Naive thymus-derived CD8-positive, alpha-beta T cell (primary cell): ENCODE measurements at regions not wholly inside any gene's neighbourhood (a gene's known extent, or its start where the extent isn't known, plus 50 kb on each side); places are given as distances from the start of the nearest gene placed in this dataset.

ENCODE experiments used
- ATAC-seq, 2 donors: fragments of 150-1000 bp; cut with Tn5 transposase in 1 of 2; sonication (Bioruptor Pico), chemical (Tn5 transposase) in 1 of 2; 1 replicate in 1 of 2; 2 replicates in 1 of 2; pipeline ENCODE4 v1.10.0; 2021; ENCODE audit warnings: mild to moderate bottlenecking in 2 of 2, moderate library complexity in 2 of 2
- POLR2A ChIA-PET: fragments of 350-600 bp; sonication (Branson Sonifier 250); formaldehyde crosslinking; loops from one replicate; lab custom pipeline; 2021; ENCODE audit warnings: antibody characterized with exemption; lab: Charles Lee
- DNase-seq, 10 donors: peaks; one replicate each; pipeline versions ENCODE4 v3.0.0 to v3.0.0-alpha.2; 2020 to 2022
- H3K27ac Mint-ChIP-seq, 10 donors: one replicate each; pipeline ENCODE4 v1.8.0; 2020 to 2022; ENCODE audit warnings: mild to moderate bottlenecking in 10 of 10, mixed read lengths in 10 of 10, moderate library complexity in 4 of 10, inconsistent platforms in 1 of 10
- H3K27me3 Mint-ChIP-seq, 5 donors: one replicate each; pipeline ENCODE4 v1.8.0; 2021 to 2022; ENCODE audit warnings: mixed read lengths in 5 of 5
- H3K36me3 Mint-ChIP-seq, 3 donors: one replicate each; pipeline ENCODE4 v1.8.0; 2020 to 2022; ENCODE audit warnings: mixed read lengths in 3 of 3, mild to moderate bottlenecking in 2 of 3, inconsistent platforms in 1 of 3
- H3K4me1 Mint-ChIP-seq, 4 donors: one replicate each; pipeline ENCODE4 v1.8.0; 2021 to 2022; ENCODE audit warnings: mixed read lengths in 4 of 4
- H3K4me3 Mint-ChIP-seq, 10 donors: one replicate each; pipeline ENCODE4 v1.8.0; 2020 to 2022; ENCODE audit warnings: mild to moderate bottlenecking in 10 of 10, mixed read lengths in 10 of 10, moderate library complexity in 6 of 10, inconsistent platforms in 1 of 10
- H3K9me3 Mint-ChIP-seq, 9 donors: one replicate each; pipeline ENCODE4 v1.8.0; 2020 to 2022; ENCODE audit warnings: mixed read lengths in 9 of 9, mild to moderate bottlenecking in 3 of 9, inconsistent platforms in 1 of 9, moderate library complexity in 1 of 9

DNA sequence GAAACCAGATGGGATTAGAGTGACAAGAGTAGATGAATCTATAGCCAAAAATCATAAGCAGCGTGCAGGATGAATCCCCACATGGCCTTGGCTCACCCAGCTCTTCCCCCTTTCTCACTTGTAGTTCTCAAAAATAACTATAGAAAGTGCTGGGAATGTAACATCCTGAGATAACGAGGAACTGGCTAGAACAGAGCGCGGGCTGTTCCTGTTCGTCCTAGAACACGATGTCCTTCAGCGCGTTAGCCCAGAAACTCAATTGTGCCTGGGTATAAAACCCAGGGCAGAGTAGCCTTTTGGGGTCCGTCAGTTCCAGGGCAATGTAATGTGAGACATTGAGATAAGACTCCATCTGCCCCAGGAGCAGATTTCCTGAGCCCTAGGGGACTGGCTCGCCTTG lies 326.2 kb downstream of the TSHZ3 start:
- Mint-ChIP-seq H3K4me3 (no peak overlapping the region), H3K27me3 (peaks cover 2 to 23% (median 15%) of the 10 kb centered on the region in 5 donors), H3K4me1 (no peaks in the 10 kb centered on the region), H3K27ac (no peak overlapping the region), H3K9me3 (peaks cover 6 to 20% (median 12%) of the 10 kb centered on the region in 9 donors), H3K36me3 (peaks cover 0 to 8% (median 0%) of the 10 kb centered on the region in 3 donors)
- ATAC-seq (no peak), DNase-seq (no peak)
- POLR2A ChIA-PET = no interaction called here

DNA sequence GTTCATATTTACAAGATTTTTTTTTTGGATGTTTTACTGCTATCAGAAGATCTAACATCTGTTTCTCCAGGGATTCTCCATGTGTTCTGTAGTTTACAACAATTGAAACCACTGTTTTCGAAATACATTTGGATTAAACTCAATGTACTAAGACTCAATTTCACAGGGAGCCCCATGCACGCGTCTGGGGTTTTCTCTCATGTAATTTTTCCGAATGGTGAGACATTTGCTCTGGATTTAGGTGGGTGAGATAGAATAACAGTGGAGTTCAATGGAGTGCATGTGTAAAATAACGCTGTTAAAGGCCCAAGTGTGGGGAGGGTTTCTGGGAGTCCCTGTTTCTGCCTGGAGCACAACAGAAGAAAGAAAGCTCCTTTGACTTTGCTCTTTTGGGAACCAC lies 330.3 kb downstream of the TSHZ3 start:
- H3K36me3 Mint-ChIP-seq = no peaks in the 10 kb centered on the region
- POLR2A ChIA-PET = no interaction called here
- ATAC-seq = no peak
- H3K9me3 Mint-ChIP-seq = peaks cover 0 to 11% (median 2%) of the 10 kb centered on the region in 9 donors
- peaks cover 0 to 24% (median 9%) of the 10 kb centered on the region in 5 donors for H3K27me3 Mint-ChIP-seq
- no peak for DNase-seq
- H3K4me3 Mint-ChIP-seq = no peak overlapping the region
- H3K27ac Mint-ChIP-seq = no peak overlapping the region
- peaks cover 0 to 2% (median 0%) of the 10 kb centered on the region in 4 donors for H3K4me1 Mint-ChIP-seq

DNA sequence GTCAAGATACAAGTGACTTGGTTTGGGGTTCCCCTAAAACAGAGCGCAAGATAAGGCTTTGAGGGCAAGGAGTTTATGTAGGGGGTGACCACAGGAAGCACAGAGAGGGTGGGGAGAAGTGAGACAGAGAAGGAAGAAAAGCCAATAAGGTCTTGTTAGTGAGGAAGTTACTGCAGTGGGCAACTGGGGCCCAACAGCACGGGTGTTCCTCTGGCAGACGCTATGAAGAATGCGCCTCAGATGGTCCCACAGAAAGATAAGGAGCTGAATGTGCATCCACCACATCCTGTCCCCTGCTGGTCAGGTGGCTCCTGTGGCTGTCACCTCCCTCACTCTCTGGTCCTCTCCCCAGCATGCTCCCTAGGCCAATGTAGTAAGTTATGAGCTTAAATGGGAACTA lies 333.5 kb downstream of the TSHZ3 start:
- peaks cover 0 to 27% (median 5%) of the 10 kb centered on the region in 5 donors for H3K27me3 Mint-ChIP-seq
- POLR2A ChIA-PET = no interaction called here
- no peak overlapping the region for H3K4me3 Mint-ChIP-seq
- H3K36me3 Mint-ChIP-seq = no peaks in the 10 kb centered on the region
- H3K4me1 Mint-ChIP-seq = peaks cover 0 to 2% (median 0%) of the 10 kb centered on the region in 4 donors
- H3K9me3 Mint-ChIP-seq = peaks cover 0 to 3% (median 0%) of the 10 kb centered on the region in 9 donors
- no peak overlapping the region for H3K27ac Mint-ChIP-seq
- ATAC-seq (no peak), DNase-seq (no peak)

DNA sequence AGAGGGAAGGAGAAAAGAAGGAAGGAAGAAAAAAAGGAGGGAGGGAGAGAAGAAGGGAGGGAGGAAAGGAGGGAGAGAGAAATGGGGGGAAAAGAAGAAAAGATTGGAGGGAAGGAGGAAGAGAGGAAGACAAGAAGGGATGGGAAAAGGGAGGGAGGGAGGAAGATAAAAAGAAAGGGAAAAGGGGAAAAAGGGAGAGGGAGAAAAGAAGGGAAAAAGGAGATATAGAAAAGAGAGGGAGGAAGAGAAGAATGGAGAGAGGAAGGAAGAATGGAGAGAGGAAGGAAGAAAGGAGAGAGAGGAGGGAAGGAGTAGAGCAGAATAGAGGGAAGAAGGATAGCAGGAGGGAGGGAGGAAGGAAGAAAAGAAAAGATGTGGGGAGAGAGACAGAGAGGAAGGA lies 334.6 kb downstream of the TSHZ3 start:
- ATAC-seq (no peak), DNase-seq (no peak)
- H3K9me3 Mint-ChIP-seq = peaks cover 0 to 5% (median 0%) of the 10 kb centered on the region in 9 donors
- H3K4me1 Mint-ChIP-seq = peaks cover 0 to 2% (median 0%) of the 10 kb centered on the region in 4 donors
- no peak overlapping the region for H3K4me3 Mint-ChIP-seq
- H3K36me3 Mint-ChIP-seq = no peaks in the 10 kb centered on the region
- POLR2A ChIA-PET = no interaction called here
- H3K27ac Mint-ChIP-seq = no peak overlapping the region
- peaks cover 0 to 20% (median 5%) of the 10 kb centered on the region in 5 donors for H3K27me3 Mint-ChIP-seq

DNA sequence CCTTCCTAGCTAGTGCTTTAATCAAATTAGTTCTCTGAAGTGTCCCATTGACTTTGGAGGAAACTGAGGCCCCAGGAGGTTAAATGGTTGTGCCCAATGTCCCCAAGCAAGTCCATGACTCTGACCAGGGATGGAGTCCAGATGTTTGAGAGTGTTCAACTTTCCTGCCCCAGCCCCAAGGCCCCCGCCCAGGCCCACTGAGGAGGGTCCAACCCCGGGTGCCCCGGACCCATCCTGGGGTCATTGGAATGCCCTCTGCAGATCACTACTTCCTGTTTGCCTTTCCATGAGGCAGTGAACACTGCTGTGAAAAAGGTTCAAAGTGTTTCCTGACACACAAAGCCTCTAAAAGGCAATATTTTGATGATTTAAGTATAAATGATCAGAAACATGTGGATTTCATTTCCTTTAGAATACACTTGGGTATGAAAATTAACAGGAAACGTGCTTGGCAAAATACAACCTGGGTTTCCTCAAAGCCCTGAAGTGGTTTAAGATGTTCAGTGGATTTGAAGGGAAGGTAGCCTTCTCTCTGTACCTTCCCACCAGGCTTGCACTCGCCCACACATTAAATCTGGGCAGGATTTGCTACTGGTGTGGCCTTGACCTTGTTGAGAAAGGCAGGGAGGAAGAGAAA lies 335.7 kb downstream of the TSHZ3 start:
- DNase-seq (no peak), ATAC-seq (no peak)
- Mint-ChIP-seq H3K27me3 (peaks cover 0 to 26% (median 7%) of the 10 kb centered on the region in 5 donors), H3K9me3 (peaks cover 0 to 5% (median 0%) of the 10 kb centered on the region in 9 donors), H3K4me3 (no peak overlapping the region), H3K4me1 (peaks cover 0 to 2% (median 0%) of the 10 kb centered on the region in 4 donors), H3K36me3 (no peaks in the 10 kb centered on the region), H3K27ac (peak overlapping the region in 1 of 10 donors; percentile 25)
- POLR2A ChIA-PET = no interaction called here

DNA sequence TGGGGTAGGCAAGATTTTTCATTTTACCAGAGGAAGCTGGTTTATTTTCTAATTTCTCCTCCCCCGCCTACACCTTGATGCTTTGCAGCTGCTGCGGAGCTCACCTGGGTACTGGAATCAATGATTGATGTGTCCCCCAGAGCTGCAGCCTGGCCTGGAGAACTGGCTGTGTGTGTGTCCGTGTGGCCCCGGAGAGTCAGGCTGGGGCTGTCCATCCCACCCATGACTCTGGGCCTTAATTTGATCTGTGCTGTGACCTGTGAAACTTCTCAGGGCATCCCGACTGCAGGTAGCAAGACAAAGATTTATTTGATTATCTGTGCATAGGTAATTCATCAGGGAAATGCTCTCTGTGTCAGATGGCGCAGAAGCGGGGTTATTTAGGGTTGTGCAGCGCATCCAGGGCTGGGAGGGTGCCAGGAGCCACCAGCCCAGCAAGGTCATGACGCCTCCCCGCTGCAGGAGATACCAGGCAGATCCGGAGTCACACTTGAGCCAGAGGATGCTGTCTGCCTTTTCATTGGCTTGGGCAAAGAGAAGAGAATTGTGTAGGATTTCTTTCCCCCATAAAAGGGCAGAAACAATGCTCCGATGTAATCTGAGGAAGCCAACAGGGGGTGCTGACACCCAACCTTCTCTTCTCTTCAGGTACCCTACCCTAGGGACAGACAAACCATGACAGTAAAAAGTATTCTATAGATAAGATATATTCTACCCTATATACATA lies 346.6 kb downstream of the TSHZ3 start:
- peaks cover 4 to 38% (median 12%) of the 10 kb centered on the region in 5 donors for H3K27me3 Mint-ChIP-seq
- ATAC-seq = no peak

DNA sequence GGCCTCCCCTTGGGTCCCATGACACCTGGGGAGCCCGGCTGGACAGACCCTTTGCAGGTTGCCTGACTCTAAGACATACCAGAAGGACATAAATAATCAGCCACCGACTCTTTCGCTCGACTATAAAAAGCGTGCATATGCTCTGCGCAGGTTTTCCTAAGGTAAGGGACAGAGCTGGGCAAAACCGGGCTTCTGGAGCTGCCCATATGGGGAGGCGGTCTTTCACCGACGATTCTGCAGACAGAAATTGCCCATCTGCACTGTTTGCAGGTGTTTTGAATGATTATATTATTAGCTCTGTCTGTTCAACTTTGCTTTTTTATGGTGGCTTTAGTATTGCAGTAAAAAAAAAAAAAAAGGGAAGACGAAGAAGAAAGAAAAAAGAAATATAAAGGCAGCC lies 347.2 kb downstream of the TSHZ3 start:
- Mint-ChIP-seq H3K36me3 (no peaks in the 10 kb centered on the region), H3K4me1 (no peaks in the 10 kb centered on the region), H3K9me3 (peaks cover 0 to 15% (median 0%) of the 10 kb centered on the region in 9 donors), H3K27me3 (peaks cover 4 to 42% (median 10%) of the 10 kb centered on the region in 5 donors), H3K4me3 (no peak overlapping the region), H3K27ac (no peak overlapping the region)
- POLR2A ChIA-PET = no interaction called here
- no peak for ATAC-seq
- no peak for DNase-seq

More for the DNA sequence above, 346.6 kb downstream of the TSHZ3 start:
- Mint-ChIP-seq H3K36me3 (no peaks in the 10 kb centered on the region), H3K9me3 (peaks cover 0 to 17% (median 0%) of the 10 kb centered on the region in 9 donors), H3K4me3 (no peak overlapping the region), H3K4me1 (no peaks in the 10 kb centered on the region), H3K27ac (no peak overlapping the region)
- no peak for DNase-seq
- POLR2A ChIA-PET = no interaction called here

DNA sequence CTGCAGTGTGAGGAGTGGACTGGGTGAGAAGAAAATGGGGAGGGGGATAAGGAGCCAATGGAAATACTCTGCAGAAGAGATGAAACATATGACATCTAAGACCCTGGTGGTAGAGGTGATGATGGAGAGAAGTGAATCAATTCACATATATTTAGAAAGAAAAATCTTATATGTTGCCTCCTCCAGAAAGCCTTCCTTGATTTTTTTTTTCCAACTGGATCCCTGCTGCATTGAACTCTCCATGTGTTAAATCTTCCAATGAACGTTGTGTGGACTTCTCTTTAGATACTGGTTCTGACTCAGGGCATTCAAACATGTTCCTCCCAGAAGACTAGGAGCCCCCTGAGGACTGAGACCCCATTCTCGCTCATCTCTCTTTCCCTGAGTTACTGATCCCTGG lies 348.3 kb downstream of the TSHZ3 start:
- H3K4me3 Mint-ChIP-seq = no peak overlapping the region
- ATAC-seq = no peak
- H3K27ac Mint-ChIP-seq = no peak overlapping the region
- H3K9me3 Mint-ChIP-seq = peaks cover 0 to 9% (median 0%) of the 10 kb centered on the region in 9 donors
- H3K4me1 Mint-ChIP-seq = no peaks in the 10 kb centered on the region
- no peak for DNase-seq
- H3K27me3 Mint-ChIP-seq = peaks cover 4 to 47% (median 8%) of the 10 kb centered on the region in 5 donors
- POLR2A ChIA-PET = no interaction called here
- H3K36me3 Mint-ChIP-seq = no peaks in the 10 kb centered on the region

DNA sequence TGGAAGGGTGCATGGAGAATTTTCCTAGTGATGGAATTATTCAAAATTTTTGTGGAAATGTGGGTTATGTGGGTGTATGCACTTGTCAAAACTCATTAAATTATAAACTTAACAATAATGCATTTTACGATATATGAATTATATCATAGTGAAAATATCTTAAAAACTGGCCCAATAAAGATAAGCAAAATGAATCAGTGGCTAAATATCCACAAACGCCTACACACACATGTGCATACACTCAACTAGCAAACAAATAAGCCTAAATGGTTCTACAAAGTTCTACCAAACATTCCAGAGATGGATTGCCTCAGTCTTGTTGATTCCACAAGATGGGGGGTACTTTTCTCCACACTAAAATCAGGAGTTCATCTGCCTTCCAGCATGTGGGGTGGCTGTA lies 349.5 kb downstream of the TSHZ3 start:
- POLR2A ChIA-PET = no interaction called here
- DNase-seq (no peak), ATAC-seq (no peak)
- Mint-ChIP-seq H3K4me3 (no peak overlapping the region), H3K9me3 (peaks cover 0 to 4% (median under 1%) of the 10 kb centered on the region in 9 donors), H3K27ac (no peak overlapping the region), H3K27me3 (peaks cover 5 to 54% (median 8%) of the 10 kb centered on the region in 5 donors), H3K4me1 (no peaks in the 10 kb centered on the region), H3K36me3 (no peaks in the 10 kb centered on the region)

DNA sequence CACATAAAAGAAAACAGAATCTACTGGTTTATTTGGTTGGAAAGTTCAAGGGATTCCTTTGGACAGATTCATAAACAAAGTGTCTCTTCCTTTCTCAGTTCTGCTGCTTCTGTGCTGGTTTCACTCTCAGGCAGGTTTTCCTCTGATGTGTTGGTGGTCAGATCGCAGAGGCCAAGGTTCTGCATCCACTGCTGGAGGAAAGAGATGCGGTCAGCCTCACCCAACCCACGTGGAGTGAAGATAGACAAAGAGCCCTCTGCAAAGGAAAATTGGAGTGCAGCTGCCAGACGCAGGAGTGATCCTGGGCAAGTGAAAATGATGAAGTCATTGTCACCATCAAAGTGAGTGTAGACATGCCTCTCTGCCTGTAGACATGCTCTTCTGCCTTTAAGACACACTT lies 352.0 kb downstream of the TSHZ3 start:
- H3K4me1 Mint-ChIP-seq = no peaks in the 10 kb centered on the region
- DNase-seq (no peak), ATAC-seq (no peak)
- POLR2A ChIA-PET = no interaction called here
- peaks cover 0 to 8% (median 0%) of the 10 kb centered on the region in 9 donors for H3K9me3 Mint-ChIP-seq
- H3K27ac Mint-ChIP-seq = peak overlapping the region in 1 of 10 donors; percentile 44
- no peak overlapping the region for H3K4me3 Mint-ChIP-seq
- peaks cover 5 to 54% (median 8%) of the 10 kb centered on the region in 5 donors for H3K27me3 Mint-ChIP-seq
- no peaks in the 10 kb centered on the region for H3K36me3 Mint-ChIP-seq

DNA sequence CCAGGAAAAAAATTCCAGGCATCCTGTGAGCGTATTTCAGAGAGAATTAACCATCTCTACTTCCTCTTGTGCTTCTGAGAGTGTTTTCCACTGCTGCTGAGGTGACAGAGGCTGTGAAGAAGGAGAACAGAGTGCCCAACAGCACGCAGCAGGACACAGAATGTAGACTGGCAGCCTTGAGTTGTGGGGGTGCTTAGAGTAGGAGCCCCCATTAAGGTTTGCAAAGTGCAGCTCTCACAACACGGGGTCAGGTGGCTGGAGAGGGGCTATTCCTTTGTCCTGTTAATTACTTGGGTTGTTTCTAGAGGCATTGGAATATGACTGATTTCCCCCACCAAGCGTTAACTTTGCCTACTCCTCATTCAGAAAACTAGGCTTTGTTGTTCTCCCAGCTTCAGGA lies 370.6 kb downstream of the TSHZ3 start:
- POLR2A ChIA-PET = no interaction called here
- H3K27ac Mint-ChIP-seq = no peak overlapping the region
- ATAC-seq = no peak

DNA sequence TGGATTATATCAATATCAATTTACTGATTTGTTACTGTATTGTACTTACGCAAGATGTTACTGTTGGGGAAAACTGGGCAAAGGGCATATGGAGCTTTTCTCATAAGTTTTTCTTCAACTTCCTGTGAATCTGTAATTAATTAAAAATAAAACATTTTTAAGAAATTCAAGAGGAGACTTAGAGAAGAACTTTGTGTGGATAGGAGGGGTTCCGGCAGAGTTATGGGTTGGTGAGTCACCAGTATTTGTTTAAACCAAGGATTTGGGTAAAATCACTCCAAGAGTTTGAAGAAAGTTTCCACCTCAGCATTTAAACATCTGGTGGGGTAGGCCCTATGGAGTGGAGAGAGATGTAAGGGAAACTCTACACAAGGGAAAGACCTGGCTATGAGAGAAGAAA lies 379.6 kb downstream of the TSHZ3 start:
- ATAC-seq (no peak), DNase-seq (no peak)
- POLR2A ChIA-PET = no interaction called here
- Mint-ChIP-seq H3K9me3 (peaks cover 0 to 2% (median 0%) of the 10 kb centered on the region in 9 donors), H3K4me1 (no peaks in the 10 kb centered on the region), H3K36me3 (no peaks in the 10 kb centered on the region), H3K27me3 (peaks cover 4 to 13% (median 6%) of the 10 kb centered on the region in 5 donors), H3K4me3 (no peak overlapping the region), H3K27ac (no peak overlapping the region)

More for the DNA sequence above, 370.6 kb downstream of the TSHZ3 start:
- Mint-ChIP-seq H3K27me3 (peaks cover 0 to 9% (median 4%) of the 10 kb centered on the region in 5 donors), H3K4me3 (no peak overlapping the region), H3K36me3 (no peaks in the 10 kb centered on the region), H3K4me1 (no peaks in the 10 kb centered on the region), H3K9me3 (peaks cover 0 to 15% (median 9%) of the 10 kb centered on the region in 9 donors)
- no peak for DNase-seq

DNA sequence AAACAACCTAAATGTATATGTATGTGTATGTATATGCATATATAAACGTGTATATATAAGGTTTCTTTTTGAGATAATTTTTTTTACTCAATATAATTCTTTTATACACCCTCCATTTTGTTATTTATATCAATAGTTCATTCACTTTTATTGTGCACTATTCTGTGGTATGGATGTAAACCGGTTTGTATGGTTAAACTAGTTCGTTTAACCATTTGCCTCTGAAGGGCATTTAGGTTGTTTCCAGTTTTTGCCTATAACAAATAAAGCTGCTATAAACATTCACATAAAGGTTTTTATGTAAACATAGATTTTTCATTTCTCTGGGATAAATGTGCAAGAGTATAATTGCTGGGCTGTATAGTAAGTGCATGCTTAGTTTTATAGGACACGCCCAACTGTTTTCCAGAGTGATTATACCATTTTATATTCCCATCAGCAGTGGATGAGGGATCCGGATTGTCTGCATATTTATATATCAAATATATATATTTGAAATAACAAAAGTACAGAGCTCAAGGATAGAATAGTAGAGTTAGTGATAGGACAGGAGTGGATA lies 380.3 kb downstream of the TSHZ3 start:
- POLR2A ChIA-PET = no interaction called here
- H3K4me1 Mint-ChIP-seq = no peaks in the 10 kb centered on the region
- peaks cover 0 to 4% (median 0%) of the 10 kb centered on the region in 9 donors for H3K9me3 Mint-ChIP-seq
- H3K4me3 Mint-ChIP-seq = no peak overlapping the region
- ATAC-seq = no peak
- H3K36me3 Mint-ChIP-seq = no peaks in the 10 kb centered on the region
- no peak for DNase-seq
- H3K27me3 Mint-ChIP-seq = peaks cover 3 to 14% (median 8%) of the 10 kb centered on the region in 5 donors
- H3K27ac Mint-ChIP-seq = no peak overlapping the region
